HepG2 (cell line): ENCODE measurements at regions not wholly inside any gene's neighbourhood (a gene's known extent, or its start where the extent isn't known, plus 50 kb on each side); places are given as distances from the start of the nearest gene placed in this dataset.

Source experiments
- DNMT3B ChIP-seq: conservative IDR thresholded peaks from 2 replicates; pipeline ENCODE4 v1.6.1; 2016; ENCODE audit warnings: missing biosample characterization, control low read depth
- DR1 ChIP-seq: sonication (generic); formaldehyde crosslinking; IDR thresholded peaks from 2 replicates; pipeline ENCODE4 v1.8.0; 2021; ENCODE audit warnings: mild to moderate bottlenecking, missing genetic modification reagents, inconsistent platforms
- EP300 ChIP-seq, 3 experiments: sonication (generic) in 1 of 3; formaldehyde crosslinking in 1 of 3; IDR thresholded peaks; 2 replicates each; pipeline versions ENCODE4 v1.5.1 to v1.6.1; 2011 to 2020; ENCODE audit warnings: low read depth in 2 of 3, low read length in 2 of 3, borderline replicate concordance in 1 of 3, improper control_type of control experiment in 1 of 3, mild to moderate bottlenecking in 1 of 3, missing genetic modification reagents in 1 of 3, moderate library complexity in 1 of 3
- GTF2F1 ChIP-seq: fragments of 150-350 bp; IDR thresholded peaks from 2 replicates; pipeline ENCODE4 v1.6.1; 2014; ENCODE audit warnings: low read length
- HOXA7 ChIP-seq: sonication (generic); formaldehyde crosslinking; IDR thresholded peaks from 2 replicates; pipeline ENCODE4 v1.8.1; 2022; ENCODE audit warnings: mild to moderate bottlenecking, missing genetic modification reagents, moderate library complexity
- JUNB ChIP-seq: sonication (generic); formaldehyde crosslinking; IDR thresholded peaks from 2 replicates; pipeline ENCODE4 v1.8.0; 2022; ENCODE audit warnings: missing genetic modification reagents, mild to moderate bottlenecking, borderline replicate concordance
- KDM5A ChIP-seq: fragments of 200-600 bp; sonication (generic); IDR thresholded peaks from 2 replicates; pipeline ENCODE4 v1.7.0; 2018; ENCODE audit warnings: antibody characterized with exemption, mild to moderate bottlenecking, low read length, borderline replicate concordance
- MTA3 ChIP-seq: sonication (generic); formaldehyde crosslinking; IDR thresholded peaks from 2 replicates; pipeline ENCODE4 v1.4.0; 2020; ENCODE audit warnings: missing genetic modification reagents
- ZNF430 ChIP-seq: sonication (generic); formaldehyde crosslinking; IDR thresholded peaks from 2 replicates; pipeline ENCODE4 v1.9.0; 2021; ENCODE audit warnings: mild to moderate bottlenecking, missing genetic modification reagents
- ZNF883 ChIP-seq: sonication (generic); formaldehyde crosslinking; IDR thresholded peaks from 2 replicates; pipeline ENCODE4 v1.5.1; 2020; ENCODE audit warnings: mild to moderate bottlenecking, missing genetic modification reagents; ENCODE audit errors: not compliant biosample characterization
- TF ChIP-seq, protein P1 (sequence below): sonication (generic); formaldehyde crosslinking; IDR thresholded peaks from 2 replicates; pipeline ENCODE4 v1.4.0; 2020; ENCODE audit warnings: mild to moderate bottlenecking, missing genetic modification reagents, borderline replicate concordance

DNA sequence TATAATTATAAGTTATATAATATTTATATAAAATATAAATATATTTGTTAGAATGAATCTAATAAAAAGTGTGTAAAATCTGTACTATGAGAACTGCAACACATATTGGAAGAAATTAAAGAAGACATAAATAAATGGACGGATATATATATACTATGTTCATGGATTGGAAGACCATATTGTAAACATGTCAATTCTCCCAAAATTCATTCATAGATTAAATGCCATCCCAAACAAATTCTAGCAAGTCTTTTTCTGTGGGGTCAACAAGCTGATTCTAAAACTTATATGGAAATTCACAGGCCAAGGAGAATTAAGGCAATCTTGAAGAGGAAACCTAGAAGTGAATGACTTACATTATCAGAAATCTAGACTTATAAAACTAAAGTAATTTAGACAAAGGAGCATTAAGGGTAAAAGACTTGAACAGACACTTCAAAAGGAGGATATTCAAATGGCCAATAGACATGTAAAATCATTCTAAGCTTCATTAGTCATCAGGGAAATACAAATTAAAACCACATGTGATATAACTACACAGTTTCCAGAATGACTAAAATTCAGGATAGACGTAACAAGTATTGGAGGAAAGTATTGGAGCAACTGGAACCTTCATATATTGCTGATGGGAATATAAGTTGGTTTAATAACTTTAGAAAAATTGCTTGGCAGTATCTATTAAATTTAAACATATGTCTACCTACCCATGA is 225.9 kb downstream of the EMX2 start:
- TF ChIP-seq, protein P1, sequence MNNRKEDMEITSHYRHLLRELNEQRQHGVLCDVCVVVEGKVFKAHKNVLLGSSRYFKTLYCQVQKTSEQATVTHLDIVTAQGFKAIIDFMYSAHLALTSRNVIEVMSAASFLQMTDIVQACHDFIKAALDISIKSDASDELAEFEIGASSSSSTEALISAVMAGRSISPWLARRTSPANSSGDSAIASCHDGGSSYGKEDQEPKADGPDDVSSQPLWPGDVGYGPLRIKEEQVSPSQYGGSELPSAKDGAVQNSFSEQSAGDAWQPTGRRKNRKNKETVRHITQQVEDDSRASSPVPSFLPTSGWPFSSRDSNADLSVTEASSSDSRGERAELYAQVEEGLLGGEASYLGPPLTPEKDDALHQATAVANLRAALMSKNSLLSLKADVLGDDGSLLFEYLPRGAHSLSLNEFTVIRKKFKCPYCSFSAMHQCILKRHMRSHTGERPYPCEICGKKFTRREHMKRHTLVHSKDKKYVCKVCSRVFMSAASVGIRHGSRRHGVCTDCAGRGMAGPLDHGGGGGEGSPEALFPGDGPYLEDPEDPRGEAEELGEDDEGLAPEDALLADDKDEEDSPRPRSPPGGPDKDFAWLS = no peak
- TF ChIP-seq EP300 (IDR thresholded peaks at IDR 0.05; ENCODE audit: low read depth in 2 of 2, low read length in 2 of 2) = no peak
- no peak for TF ChIP-seq EP300 (CRISPR knock-in tag; IDR thresholded peaks at IDR 0.05; ENCODE audit: borderline replicate concordance)
- no peak for TF ChIP-seq ZNF883 (CRISPR knock-in tag)
- no peak for TF ChIP-seq MTA3
- no peak for TF ChIP-seq JUNB (CRISPR knock-in tag)
- TF ChIP-seq HOXA7 (CRISPR knock-in tag) = no peak
- TF ChIP-seq DR1 (CRISPR knock-in tag) = no peak
- no peak for TF ChIP-seq DNMT3B (CRISPR knock-in tag)
- TF ChIP-seq GTF2F1 = no peak
- no peak for TF ChIP-seq KDM5A
- TF ChIP-seq ZNF430 (CRISPR knock-in tag) = no peak
